Embryonic facial prominence (tissue), 1 donor: ENCODE measurements at regions not wholly inside any gene's neighbourhood (a gene's known extent, or its start where the extent isn't known, plus 50 kb on each side); places are given as distances from the start of the nearest gene placed in this dataset.

Experiments
- DNase-seq: peaks from one replicate; pipeline ENCODE4 v3.0.0-alpha.2; 2016; ENCODE audit errors: extremely low spot score

DNA sequence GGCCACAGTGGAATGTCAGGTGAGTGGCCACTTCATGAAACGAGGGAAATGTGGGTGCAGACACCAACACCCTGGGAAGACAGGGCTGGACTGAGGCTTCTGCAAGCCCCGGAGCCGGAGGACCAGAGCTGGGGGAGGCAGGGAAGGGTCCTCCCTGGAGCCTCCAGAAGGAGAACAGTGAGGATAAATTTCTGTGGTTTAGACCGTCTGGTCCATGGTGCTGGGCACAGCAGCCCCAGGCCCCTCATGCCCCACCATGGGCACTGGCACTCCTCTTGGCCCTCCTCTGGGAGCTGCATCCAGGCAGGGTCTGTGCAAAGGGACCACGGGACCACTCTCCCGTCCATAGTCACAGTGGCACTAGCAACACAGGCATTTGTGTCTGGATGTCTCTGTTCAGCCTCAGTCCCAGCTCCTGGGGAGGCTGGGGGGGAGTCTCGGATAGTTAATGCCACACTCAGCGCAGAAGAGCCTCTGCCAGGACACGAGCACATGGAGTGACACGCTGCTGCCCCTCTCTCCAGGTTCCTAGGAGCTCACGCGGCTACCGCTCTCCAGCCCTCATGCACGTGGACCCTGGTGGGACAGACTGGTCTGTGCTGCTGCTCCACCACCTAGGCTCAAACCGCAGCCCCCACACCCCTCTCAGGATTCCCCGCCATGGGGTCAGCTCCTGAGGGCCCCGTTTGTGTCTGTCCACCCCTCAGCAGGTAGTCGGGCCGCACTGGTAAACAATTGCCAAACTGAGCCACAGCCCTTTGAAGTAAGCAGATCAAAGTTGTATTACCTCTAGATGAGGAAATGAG, 305.9 kb upstream of the SALL3 start:
- DNase-seq = no peak

DNA sequence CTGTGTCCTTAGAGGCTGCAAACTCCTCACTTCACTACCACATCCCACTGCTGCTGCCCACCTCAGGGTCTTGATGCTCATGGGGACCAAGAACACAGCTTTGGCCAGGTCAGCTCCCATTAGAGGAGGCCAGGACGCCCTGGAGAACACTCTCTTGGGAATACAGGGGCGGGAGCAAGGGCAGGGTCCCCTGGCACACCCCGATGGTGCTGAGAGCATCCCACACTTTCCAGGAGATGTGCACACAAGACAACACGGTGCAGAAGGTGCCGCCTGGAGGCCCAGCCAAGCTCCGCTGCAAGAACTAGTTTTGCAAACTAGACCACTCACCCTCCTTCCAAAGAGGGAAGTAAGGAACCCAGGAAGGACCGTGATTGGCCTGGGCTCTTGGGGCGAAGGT, 304.4 kb upstream of the SALL3 start:
- DNase-seq = no peak

DNA sequence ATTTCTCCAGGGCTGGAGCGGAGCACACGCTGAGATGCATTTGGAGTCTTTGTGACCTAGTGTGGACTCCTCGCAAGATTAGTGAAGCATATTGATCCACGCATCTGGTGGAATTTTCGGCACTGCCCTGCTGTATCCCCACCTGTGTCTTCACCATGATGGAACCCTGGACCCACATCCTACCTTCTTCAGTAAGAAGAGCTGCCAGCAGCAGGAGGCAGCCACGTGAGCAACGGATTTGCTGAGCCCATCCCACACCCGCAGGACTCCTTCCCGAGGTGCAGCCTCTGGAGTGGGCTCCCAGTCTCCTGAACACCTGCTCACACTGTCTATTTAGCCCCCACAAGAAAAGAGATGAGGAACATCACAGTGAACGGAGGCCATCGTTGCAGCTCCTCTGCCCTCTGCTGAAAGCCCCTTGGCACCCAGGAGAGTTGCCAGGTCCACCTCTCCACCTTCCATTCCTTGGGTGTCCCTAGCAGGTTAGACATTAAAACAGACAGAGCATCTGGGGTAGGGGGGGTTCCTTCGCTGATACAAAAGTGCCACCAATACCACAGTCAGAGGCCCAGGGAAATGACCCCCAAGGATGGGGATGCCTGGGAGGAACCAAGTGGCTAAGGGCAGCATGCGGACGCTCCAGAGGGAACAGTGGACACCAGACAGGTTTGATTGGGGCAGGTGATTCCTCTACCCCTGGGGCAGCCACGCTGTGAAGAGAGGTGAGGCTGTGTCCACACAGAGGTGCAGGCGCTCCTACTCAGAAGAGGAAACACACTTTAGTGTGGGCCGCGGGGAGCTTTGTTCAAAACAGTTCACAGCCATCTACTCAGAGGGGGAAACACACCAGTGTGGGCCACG, 302.8 kb upstream of the SALL3 start:
- DNase-seq = no peak

DNA sequence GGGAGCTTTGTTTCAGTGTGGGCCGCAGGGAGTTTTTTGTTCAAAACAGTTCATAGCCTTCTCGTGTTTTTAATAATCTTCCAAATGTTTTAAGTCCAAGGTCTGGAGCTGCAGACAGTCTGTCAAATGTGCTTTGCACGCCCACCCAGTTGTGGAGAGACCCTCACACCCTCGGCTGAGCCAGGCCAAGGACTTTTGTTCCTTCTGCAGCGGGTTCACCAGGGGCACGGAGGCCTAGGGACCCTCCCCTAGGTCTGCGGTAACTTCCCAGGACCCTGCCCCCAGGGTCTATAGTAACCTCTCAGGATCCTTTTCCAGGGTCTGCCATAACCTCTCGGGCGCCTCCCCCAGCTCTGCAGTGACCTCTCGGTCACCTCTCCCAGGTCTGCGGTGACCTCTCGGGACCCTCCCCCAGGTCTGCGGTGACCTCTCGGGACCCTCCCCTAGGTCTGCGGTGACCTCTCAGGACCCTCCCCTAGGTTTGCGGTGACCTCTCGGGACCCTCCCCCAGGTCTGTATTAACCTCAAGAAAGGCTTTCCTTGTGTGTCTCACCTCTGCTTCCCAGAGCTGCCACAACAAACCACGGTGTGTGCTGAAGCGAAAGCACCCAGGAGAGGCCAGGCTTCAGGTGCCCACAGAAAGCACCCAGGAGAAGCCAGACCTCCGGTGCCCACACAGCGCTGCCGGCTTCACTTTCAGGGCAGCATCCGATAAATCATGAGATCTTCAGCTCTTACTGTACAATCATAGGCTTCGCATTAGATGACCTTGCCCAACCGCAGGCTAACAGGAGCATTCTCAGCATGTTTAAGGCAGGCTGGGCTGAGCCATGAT, 301.9 kb upstream of the SALL3 start:
- DNase-seq = no peak

DNA sequence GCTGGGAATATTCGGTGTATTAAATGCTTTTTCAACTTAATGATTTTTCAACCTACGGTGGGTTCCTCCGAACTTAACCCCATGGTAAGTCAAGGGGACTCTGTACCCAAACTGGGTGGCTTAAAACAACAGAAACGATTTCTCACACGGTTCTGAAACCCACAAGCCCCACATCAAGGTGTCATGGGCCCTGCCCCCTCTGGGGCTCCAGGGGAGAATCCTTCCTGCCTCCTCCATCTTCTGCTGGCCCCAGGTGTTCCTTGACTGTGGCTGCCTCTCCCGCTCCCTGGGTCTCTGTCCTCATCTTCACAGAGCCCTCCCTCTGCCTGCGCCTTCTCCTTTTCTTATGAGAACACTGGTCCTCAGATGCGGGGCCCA, 301.3 kb upstream of the SALL3 start:
- DNase-seq = no peak

DNA sequence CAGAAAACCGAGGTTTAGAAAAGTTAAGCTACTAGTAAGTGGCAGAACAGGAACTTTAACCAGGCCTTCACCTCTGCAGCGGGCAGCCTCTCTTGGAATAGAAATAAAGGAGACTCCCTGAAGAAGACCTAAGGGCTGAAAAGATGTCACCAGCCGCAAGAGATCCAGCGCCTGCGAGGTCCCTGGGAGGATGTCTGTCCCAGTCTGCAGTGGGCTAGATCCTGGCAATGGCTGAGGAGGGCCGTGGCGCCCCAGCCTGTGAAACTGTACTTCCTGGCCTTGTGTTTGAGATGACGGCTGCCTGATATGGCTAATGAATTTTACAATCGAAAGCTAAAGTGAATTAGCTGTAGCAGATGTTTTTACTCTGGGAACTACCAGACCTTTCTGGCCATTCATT, 300.6 kb upstream of the SALL3 start:
- no peak for DNase-seq

DNA sequence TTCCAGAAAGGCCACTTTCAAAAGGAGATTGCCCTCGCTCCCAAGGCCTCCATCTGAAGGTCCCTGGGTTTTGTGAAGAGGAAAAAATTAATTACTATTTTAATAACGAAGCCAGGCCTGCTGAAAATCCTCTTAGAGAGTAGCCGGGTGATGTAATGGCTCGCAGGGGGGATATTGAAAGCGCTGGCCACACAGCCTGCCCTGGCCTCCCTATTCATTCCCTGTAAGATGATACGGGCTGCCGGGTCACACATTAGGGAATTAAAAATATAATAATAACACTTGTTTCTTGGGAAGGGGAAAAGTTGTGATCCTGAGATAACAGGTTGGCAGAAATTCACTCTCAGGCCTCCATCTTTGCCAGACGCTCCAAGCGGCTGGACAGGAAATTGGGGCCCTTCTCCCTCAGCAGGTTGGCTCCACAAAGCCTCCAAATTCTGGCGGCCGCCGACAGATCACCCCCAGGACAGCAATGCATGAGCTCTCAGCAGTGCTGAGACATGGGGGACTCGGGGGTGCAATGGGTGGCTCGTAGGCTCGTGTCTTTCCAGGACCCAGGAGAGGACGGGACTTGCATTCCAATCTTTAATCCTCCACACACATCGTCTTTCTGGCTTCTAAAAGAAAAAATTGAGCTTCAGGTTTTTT, 299.9 kb upstream of the SALL3 start:
- DNase-seq = no peak

DNA sequence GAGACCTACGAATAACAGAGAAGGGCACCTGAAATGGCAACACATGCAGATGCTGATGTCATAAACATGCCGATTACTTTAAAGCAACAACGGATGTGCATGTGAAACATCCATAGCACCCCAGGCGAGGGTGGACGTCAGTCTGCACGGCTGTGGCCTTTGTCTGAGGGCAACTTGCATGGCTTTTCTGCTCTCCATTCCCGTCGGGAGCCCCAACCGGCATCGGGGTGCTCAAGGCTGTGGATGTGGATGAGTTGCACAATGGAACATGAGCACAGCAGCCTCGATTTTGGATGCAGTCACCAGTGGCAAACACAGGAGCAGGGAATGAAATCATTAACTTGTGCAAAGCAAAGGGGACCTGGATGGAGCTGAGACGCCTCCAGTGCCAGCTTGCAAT, 298.2 kb upstream of the SALL3 start:
- DNase-seq = no peak

DNA sequence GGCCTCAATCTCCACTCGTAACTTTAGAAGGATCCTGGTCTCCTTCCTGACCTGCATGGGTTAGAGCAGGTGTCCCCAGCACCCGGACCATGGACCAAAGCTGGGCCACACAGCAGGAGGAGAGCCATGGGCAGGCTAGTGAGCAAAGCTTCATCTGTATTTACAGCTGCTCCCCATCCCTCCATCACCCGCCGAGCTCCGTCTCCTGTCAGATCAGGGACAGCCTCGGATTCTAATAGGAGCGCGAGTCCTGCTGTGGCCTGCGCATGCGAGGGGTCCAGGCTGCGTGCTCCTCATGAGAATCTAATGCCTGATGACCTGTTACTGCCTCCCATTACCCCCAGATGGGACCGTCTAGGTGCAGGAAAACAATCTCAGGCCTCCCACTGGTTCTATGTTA, 297.7 kb upstream of the SALL3 start:
- DNase-seq = no peak

DNA sequence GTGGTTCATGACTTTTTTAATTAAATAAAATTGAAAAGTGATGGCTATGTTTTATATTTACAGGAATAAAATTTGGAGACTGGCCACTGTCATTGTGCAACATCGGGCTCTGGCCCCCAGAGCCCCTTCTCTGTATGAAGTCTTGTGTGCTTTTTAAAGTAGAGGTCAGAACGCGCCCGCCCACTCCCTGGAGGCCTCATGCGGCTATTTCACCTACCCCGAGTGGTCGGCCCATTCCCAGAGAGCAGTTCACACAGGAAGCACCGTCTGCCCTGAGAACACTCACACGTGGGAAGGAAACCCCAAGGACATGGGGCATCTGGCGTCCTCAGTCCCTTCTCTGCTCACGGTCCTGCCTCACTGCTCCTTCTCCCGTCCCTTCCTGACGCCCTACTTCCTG, 296.9 kb upstream of the SALL3 start:
- DNase-seq = no peak

DNA sequence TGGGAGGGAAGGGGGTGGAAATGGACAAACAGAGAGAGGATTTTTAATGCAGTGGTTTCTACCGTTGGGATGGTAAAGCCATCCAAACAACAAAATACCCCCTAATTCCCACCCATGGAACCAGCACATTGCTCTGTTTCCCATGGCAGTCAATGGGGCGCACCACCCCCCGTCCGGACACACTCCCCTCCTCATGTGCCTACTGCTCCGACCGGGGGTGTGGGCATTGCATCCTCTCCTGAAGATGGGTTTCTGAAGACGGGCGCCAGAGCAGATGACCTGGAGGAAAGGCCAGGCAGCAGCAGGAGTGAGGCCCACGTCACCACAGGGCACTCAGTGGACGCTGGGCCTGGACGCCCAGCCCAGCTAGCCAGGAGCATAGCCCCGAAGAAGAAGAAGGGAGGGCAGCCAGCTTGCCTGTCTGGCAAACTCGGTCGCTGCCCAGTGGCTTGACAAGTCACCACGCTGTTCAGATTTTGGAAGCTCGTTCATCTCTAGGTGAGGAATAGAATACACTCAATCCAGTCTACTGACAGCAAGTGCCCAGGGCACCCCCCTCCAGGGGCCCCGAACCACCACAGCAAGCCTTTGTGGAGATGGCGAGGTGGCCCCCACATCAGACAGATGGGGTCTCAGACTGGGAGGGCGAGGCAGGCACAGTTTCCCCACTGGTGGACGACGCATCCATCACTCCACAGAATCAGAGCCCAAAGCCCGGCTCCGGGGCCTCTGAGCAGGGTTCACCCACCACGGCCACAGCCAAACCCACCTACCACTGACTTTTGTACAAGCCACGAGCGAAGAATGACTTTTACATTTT, 296.2 kb upstream of the SALL3 start:
- no peak for DNase-seq

DNA sequence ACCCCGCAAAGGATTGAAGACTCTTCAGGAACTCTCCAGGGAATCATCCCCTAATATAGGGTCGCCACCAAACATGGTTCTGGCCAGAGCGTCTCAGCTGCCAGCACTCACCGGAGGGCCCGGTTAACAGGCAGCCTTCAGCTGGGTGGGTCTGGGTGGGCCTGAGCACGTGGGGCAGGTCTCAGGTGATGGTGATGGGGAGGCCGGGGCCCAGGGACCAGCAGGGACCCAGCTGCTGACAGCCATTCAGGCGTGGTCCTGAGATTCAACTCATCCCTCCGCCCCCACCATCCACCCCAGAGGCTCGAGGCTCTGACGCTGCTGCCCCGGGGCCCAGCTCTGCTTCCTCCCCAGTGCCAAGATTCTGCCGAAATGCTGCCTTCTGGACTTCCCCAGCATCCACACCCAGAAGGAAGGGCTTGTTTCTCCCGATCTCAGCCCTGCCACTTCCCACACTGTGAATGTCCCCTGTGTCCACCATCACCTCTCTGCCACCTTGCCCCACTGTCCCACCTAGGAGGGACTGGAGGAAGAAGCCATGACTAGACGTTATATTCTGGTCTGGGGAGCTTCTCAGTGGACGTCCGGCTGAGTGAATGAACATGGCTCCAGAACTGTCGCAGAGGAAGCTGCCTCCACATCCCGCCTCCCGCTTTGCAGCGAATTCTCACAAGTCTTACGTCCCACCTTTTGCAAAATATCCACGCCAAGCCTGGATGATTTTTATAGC, 294.2 kb upstream of the SALL3 start:
- DNase-seq = no peak

DNA sequence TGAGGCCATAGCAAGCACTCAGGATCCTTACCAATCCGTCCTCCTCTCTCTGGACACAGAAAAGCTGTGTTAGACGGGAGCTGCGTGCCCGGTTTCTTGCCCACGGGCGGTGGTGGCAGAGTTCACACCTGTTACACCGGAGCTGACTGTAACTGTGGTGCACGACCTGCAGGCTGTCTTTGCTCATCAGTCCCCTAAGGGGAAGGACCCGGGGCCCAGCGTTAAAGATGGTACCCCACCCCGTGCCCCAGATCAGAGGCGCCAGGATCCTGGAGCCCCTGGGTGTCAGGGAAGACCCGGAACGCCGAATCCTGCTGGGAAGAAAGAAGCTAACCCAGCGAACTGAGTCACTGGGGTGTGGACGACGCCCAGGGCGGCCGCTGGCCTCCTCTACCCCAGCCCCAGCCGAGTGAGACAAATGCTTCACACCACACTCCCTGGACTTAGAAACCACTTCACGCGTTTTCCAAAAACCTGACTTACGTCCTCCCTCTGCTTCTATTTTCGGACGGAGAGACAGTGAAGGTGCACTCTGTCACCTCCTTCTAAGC, 293.6 kb upstream of the SALL3 start:
- DNase-seq = no peak

DNA sequence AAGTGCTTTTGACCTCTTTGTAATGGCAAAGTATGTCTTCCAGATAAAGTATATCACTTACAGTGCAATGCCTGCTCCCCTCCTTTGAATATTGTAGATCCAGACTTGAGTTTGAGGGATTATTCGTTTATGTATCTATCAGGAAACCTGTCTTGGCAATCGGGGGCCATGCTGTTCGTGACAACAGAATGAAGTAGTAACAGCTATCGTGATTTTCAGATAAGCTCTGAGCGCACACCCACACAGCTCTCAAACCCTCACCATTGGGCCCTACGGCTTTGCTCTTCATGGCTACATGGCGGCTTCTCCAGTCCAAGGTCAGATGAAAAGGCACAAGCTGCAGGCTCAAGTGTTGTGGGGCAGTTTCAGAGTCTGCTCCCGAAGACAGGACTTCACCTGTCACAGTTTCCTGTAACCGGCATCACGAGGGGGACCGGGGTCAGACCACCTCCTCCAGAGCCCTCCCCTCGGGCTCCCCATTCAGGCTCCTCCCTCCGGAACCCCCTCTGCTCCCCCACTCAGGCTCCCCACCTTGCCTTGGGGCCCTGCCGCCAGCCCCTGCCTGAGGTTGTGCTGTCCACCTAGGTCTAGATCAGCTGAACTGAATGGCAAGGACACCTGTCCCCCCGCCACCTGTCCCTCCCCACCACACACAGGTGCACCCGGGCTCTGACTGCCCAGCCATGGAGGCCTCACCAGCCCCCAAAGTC, 292.5 kb upstream of the SALL3 start:
- DNase-seq = no peak

DNA sequence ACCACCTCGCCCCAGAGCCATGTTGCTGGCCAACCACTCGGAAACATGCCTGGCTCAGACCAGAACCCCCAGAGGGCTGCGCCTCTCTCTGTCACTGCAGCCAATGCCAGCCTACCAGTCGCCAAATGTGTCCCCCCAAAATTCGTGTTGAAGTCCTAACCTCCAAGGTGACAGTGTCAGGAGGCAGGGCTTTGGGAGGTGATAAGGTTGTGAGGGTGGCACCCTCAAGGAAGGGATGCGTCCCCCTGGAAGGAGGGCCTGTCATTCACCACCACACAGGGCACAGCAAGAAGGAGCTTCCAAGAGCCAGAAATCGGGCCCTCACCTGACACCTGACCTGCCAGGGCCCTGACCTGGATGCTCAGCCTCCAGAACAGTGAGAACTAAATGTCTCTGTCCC, 291.9 kb upstream of the SALL3 start:
- no peak for DNase-seq

DNA sequence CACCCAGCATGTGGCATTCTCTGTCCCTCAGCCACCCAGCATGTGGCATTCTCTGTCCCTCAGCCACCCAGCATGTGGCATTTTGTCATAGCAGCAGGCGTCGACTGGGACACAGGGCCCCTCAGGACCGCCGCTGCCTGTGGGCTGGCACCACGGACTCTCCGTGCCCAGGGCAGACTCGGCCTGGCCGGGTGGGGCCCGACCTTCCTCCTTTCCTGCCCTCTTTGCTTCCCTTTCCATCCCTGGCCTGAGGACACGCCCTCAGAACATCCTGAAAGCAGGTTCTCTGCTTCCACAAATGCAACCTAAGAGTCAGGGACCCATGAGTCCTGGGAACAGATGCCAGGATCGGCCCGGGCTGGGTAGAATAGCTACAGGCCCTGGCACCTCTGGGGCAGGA, 291.4 kb upstream of the SALL3 start:
- no peak for DNase-seq

DNA sequence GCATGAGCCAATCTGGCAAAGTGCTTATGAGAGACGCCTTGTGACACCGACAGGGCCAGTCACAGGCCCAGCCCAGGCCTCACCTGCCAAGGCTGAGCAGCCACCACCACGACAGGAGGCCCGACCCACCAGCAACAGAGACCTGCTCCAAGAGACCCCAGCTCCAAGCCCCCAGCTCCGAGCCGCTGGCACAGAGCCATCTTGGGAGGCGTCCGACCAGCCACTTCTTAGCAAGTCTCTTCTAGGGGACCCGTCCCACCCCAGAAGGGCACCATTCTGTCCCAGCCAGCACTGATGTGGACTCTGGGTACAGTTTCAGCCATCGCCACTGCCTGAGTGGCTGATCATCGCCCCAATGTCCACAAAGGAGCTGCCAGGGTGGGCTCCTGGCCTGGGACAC, 290.7 kb upstream of the SALL3 start:
- no peak for DNase-seq

DNA sequence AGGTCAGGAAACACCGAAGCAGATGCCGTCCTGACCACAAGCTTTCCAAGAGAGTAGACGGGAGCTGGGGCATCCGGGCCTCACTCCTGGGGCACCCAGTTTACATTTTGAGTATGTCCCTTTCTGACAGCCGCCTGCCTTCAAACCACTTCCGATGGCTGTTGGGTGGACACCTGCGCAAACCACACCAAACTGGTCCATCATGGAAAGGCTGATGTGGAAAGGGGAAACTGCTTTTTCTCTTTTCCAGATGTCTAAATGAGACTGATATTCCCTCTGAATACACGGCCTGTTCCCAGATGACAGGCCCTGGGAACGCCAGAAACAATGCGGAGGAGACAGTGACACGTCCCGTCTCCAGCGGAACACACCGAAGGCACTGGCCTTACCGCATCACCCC, 290.0 kb upstream of the SALL3 start:
- no peak for DNase-seq

DNA sequence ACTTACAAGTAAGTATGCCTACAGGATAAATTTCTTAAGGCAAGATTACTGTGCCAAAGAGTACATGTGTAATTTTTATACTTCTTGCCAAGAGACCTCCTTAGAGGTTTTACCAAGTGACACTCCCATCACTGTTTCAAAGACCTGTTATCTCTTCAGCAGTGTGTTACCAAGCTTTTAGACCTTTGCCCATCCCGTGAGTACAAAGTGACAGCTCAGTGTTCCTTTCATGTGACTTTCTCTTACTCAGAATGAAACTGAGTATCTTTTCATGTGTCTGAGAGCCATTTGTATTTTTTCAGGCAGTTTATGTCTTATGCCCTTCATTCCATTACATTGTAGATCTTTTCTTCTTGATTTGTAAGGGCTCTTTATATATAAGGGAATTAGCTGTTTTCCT, 287.5 kb upstream of the SALL3 start:
- DNase-seq = no peak
